Muscle of arm (tissue), 1 donor: ENCODE measurements at regions not wholly inside any gene's neighbourhood (a gene's known extent, or its start where the extent isn't known, plus 50 kb on each side); places are given as distances from the start of the nearest gene placed in this dataset.

ENCODE experiments used
- DNase-seq: peaks from one replicate; pipeline ENCODE4 v3.0.0-alpha.2; 2013

- DNase-seq: no peak
These were observed 60.8 kb upstream of the ADRA2C start for GRCh38 chr4:3705236-3705987.

- DNase-seq: no peak
These were observed 61.5 kb upstream of the ADRA2C start for GRCh38 chr4:3704669-3705068.

DNA sequence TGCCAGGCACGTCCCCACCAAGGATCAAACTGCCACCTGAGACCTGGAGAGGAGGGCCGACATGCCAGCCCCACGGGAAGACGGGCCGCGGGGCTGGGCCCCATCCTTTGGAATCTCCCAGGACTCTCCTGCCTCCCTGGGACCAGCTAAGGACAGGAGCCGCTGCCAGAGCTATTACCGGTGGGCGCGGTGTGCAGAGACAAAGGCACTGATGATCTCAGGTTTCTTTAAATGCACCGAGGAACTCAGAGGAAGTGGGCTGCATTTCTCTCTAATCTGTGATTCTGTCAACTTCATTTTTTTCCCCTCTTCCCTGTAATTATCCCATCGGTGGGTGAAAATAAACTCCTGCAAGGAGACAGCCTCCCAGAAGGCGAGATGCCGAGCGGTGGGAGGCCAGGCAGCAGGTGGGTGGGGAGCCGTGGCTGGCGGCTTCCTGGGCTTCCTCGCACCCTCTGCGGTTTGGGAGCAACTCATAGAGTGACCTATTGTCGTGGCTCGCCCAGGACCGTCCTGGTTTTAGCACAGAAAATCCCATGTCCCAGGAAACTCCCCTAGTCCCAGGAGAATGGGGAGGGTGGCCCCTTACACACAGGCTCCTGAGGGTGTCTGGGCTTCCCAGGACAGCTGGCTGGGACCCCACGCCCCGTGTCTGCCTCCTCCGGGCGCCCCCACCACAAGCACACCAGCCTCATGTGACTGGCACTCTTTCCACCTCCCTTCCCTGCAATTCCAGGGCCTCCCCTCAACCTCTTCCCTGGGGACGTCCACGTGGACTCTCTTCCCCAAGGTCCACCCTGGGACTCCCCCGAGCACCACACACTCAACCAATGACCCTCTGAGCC is 62.3 kb upstream of the ADRA2C start:
- no peak for DNase-seq

DNA sequence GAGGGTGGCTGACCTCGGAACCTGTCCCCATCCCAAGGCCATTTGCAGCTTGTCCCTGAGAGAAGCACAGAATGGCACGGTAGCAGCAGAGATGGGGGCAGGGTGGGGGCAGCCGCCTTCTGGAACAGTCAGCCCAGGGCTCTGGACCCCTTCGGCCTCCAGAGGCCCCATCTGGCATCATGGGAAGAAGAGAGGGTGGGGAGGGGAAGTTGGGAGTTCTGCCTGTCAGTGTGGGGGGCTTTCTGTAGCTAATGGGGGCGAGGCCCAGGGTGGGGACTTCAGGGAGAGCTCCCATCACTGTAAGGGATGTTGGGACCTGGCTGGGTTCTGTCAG is 62.9 kb upstream of the ADRA2C start:
- DNase-seq: no peak

DNA sequence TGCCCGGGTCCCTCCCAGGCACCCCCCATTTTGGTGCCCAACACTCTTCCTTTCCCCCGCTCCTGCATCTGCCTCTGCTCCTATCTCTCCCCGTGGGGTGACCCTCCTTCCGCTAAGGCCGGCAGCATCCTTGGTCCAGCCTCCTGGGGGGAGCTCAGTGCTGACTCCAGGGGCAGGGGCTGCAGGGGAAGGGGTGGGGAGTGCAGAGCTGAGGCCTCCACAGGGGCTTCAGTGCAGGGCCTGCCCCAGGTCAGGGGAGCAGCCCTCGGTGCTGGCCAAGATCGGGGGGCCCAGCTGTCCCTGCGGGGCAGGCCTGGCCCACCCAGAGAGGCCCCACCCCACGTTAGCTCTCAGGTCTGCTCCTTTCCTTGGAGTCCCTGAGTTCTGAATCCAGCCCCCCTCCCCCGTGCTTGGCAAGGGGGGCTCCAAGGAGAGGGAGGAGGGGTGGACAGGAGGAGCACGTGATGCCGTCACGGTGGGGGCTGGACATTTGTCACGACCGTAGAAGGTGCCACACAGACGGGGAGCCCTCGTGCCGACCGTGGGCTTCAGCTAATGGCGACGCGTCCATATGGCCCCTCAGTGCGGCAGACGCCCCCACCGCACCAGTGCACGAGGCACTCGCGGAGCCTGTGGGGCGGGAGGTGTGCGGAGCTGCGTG is 63.5 kb upstream of the ADRA2C start:
- no peak for DNase-seq

DNA sequence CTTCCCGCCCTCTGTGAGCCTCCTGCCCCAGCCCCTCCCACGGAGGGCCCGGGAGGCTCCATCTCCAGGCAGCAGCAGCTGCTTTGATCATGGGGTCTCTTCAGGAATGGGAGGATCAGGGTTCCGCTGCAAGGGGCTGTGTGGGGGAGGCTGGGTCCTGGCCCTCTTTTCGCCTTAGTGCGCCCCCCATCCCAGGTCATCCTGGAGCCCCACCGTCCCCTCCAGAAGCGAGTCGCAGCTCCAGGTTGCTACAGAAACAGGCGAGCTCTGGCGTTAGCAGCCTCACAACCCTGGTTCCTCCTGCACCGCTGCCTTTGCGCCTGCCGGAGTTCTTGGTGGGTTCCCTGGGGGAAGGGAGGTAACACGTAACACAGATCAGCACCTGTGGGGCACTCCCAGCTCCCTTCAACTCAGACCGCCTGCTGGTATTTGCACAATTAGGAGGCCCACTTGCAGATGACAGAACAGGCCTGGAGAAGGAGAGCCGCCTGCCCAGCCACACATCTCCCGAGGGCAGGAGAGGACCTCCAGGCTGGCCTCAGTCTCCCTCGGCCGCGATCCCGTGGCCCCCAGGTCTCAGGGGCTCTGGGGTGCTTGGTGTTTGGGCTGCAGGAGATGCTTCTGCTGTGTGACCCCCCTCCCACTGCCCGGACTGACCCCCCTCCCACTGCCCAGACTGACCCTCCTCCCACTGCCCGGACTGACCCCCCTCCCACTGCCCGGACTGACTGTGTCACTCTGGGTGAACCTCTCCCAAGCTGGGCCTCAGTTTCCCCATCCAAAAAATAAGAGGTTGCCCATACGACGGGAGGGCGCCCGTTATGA is 64.2 kb upstream of the ADRA2C start:
- DNase-seq: no peak

GRCh38 chr4:3701271-3701734 is 64.9 kb upstream of the ADRA2C start:
- DNase-seq: no peak

DNA sequence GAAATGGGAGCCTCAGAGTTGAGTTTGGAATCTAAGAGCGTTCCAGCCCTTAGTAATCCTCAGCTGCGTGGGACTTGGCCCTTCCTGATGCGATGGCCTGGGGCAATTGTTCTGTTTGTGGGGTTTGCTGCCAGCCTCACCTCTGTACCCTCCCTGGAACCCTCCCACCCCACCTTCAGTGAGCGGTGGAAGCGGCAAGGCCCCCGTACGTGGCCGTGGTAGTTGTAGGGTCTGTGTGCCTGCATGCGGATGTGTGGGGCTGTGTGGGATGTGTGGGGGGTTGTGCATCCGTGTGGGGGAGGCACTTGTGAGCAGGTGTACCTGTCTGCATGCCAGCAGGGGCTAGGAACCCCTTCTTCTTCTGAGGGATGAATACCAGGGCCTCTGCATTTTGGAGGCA is 65.4 kb upstream of the ADRA2C start:
- DNase-seq: no peak

DNA sequence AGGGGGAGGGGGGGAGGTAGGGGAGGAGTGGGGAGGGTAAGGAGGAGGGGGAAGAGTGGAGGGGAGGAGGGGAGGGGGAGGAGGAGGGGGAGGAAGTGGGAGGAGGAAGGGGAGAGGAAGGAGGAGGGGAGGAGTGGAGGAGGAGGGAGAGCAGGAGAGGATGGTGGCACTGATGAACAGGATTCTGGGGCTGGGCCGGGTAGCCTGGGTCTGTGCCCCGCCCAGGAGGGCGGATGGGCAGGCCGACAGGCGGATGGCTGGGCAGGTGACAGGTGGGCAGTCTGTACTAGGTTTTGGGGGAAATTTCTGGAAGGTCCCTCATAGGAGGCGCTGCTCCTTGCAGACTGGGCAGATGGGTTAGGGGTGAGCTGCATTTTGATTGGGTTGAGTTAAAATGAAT is 66.0 kb upstream of the ADRA2C start:
- DNase-seq: no peak

- no peak for DNase-seq
These were observed 66.5 kb upstream of the ADRA2C start for GRCh38 chr4:3699678-3700077.

- no peak for DNase-seq
These were observed 66.9 kb upstream of the ADRA2C start for GRCh38 chr4:3699261-3699660.

- DNase-seq: no peak
These were observed 69.2 kb upstream of the ADRA2C start for GRCh38 chr4:3697033-3697432.

DNA sequence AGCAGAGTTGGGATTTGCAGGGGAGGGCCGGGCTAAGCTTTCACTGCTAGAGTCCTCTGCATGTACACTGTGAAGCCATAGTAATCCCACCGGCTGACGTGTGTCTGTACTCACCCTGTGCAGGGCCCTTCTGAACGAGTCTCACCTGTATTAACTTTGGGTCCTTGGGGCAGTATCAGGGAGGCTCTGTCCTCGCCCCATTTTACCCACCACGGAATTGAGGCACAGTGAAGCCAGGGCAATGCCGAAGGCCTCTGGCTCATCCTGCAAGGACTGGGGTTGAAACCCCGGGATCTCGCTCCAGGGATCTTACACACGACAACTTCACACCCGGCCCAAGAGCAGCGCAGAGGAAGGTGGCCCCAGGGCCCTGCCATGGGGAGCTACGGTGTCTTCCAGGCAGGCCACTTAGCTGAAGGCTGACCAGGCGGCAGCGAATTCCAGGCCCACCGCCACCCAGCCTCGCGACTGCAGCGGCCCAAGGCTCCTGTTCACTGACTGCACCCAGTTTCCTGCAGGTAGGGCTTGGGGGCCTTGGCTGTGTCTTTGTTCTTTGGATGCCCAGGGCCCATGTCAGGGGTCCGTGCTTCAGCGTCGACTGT is 75.5 kb upstream of the ADRA2C start:
- DNase-seq: no peak

GRCh38 chr4:3689576-3690550 is 76.3 kb upstream of the ADRA2C start:
- no peak for DNase-seq

GRCh38 chr4:3689006-3689405 is 77.2 kb upstream of the ADRA2C start:
- DNase-seq: no peak

DNA sequence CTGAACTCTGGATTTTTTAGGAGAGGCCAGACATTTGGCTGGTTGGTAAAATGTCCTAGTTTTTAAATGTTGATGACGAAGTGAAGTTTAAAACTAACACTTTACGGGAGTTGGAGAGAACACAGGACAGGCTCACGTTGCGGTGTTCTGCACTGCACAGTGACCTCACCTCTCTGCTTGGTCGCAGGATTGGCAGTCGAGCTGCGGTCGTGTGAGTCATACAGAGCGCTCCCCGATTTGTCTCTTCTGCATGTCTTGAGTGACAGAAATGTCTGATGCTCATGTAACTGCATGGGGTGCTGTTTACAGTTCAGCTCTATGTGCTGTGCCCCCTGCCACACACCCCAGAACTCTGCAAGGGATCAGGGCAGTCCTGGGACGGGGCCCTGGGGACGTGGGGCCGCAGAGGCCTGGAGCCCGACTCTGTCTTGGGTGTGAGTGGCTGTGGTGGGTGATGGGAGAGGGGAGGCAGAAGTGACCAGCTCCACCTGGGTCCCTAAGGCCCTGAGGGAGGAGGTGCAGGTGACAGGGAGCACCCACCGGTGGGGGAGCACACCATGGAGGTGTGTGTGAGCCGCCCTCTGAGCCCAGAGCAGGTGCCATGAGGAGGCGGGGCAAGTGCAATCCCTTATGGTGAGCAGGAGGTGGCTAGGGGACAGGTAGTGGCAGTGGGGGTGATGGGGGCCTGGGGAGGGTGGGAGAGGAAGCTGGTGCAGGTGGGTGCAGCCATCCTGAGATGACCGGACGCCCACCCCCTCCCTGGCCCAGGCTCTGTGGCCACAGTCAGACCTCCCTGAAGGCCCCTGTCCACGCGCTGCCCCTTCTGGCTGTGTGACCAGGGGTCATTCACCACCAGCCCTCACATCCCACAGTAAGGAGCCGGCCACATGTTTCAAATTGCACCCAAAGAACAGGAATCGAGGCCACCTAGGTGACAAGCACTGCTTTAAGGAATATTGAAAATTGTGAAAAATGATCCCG is 77.9 kb upstream of the ADRA2C start:
- DNase-seq: no peak

DNA sequence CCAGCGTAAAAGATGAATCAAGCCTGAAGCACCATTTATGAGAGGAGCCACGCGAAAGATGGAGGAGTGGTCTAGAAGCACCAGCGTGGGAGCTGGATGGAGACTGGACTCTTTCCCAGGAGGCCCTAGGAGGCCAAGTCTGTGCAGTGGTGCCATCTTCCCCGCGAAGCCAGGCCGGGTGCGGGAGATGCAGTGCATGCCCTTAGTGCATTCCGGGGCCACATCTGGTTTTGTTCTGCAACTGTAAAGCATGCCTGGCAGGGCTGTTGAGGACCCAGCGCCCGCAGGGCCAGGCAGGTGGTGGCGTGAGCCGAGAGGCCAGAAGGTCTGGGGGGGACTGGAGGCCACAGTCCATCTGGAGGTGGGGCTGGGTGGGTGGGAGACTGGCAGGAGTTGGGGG is 78.6 kb upstream of the ADRA2C start:
- no peak for DNase-seq

DNA sequence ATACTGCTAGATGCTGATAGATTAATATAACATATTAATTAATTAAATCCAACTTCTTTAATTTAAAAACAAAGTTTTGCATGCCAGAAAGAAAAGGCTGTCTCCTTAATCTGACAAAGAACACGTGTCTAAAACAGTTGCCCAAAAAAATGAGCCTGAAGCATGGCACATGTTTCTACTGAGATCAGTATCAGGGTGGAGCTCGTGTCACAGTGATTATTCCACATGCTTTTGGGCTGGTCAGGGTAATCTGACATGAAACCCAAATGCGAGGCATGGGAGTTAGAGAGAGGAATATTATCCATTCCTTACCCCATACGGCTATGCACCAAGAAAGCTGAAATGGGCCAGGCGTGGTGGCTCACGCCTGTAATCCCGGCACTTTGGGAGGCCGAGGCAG is 79.4 kb upstream of the ADRA2C start:
- DNase-seq: no peak

DNA sequence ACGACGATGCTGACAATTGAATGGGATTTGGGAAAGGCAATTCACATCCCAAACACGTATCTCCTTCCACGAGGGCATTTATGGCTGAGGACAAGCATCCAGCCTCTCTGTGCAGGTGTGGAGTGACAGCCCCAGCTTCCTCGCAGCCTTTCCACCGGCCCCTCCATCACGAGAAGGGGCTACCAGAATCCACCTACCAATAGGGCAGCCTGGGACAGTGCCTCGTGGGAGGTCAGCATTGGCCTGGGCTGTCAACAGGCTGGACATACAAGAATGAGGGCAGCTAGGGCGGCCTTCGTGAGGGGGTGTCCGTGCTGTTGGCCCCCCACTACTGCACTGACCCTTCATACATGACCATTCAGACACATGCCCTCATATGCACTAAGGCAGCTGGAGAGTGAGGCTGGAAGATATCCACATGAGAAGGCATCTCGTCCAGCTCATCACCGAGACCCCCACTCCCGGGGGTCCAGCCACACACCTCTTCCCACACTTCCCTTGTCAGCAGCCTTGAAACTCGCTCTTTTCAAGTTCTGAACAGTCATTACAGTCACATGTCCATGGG is 81.0 kb upstream of the ADRA2C start:
- no peak for DNase-seq
